ENCODE measurements at regions not wholly inside any gene's neighbourhood (a gene's known extent, or its start where the extent isn't known, plus 50 kb on each side); places are given as distances from the start of the nearest gene placed in this dataset.
A peak's percentile ranks its signal among the peaks of the same experiment; 100 is the strongest.

DNA sequence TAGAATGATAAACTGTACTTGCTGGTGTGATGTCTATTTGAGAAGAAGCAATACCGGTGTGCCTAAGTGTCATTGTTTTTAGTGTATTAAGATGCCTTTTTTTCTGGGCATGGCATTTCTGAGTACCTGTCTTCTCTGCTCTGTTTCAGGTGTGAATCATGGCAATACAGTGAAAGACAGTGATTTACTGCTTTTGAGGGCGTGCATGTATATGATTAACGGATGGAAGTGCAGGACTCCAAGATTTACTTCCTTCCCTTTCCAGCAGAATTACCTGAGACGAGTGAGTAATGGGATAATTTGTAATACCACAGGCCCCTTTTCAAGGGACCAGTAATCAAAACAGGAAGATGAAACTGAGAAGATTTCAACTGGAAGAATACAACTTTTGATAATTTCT, 315.8 kb downstream of the SOX4 start:
- Histone ChIP-seq H3K9me3 (no peaks in the 10 kb centered on the region), H3K4me1 (ENCODE audit: low read depth) (no peaks in the 10 kb centered on the region), H3K4me3 (no peak overlapping the region), H3K36me3 (ENCODE audit: low read depth) (no peaks in the 10 kb centered on the region)
- DNase-seq (no peak), ATAC-seq (no peak)
- TF ChIP-seq, protein P1, sequence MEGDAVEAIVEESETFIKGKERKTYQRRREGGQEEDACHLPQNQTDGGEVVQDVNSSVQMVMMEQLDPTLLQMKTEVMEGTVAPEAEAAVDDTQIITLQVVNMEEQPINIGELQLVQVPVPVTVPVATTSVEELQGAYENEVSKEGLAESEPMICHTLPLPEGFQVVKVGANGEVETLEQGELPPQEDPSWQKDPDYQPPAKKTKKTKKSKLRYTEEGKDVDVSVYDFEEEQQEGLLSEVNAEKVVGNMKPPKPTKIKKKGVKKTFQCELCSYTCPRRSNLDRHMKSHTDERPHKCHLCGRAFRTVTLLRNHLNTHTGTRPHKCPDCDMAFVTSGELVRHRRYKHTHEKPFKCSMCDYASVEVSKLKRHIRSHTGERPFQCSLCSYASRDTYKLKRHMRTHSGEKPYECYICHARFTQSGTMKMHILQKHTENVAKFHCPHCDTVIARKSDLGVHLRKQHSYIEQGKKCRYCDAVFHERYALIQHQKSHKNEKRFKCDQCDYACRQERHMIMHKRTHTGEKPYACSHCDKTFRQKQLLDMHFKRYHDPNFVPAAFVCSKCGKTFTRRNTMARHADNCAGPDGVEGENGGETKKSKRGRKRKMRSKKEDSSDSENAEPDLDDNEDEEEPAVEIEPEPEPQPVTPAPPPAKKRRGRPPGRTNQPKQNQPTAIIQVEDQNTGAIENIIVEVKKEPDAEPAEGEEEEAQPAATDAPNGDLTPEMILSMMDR (IDR thresholded peaks at IDR 0.05) = no peak
- intact Hi-C loops (cut with DNase I, micrococcal nuclease) = no loop called here

DNA sequence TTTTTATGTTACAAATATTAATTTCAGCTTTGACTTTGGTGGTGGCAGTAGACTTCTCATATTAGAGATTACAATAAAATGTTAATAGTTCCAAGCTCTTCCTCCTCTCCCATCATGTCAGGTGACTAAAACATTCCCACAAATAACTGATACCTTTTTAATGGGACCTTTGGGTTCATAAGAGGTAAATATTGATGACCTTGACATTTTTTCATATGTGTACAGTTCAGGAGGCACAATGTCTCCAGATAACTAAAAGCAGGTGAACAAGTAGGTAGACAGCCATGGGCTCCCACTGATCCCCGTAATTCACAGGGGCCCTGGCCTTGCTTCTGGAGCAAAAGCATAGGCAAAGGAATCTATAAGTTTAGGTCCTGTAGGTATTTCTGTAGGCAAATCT, 317.7 kb downstream of the SOX4 start:
- no peak for ATAC-seq
- intact Hi-C loops (cut with DNase I, micrococcal nuclease) = no loop called here

DNA sequence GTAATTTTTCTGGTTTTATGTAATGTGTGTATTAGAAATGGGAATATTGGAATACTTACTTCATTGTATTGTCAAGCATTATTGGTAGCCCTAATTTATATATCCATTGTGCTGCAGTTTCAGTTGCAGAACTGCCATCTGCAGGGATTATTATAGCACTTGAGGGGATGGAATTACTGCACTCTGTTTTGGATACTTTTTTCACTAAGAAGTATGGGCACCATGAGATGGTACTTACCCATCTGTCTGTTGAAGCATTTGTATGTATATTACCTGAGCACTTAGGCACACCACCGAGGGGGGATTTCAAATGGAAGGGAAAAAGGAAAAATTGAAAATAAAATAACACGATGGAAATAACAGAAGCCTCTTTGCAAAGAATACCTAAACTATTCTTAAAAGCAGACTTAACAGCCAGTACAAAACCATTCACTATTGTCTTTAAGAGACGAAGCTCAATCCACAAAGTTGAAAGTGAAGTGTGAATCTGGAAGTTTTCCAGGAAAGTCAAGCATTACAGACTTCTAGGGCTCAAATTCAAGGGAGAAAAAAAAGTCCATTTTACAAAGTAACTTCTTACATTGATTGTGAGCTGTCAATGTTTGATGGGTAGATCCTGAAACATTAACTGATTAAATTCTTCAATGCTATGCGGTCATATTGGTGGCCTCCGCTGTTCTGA, 318.7 kb downstream of the SOX4 start:
- intact Hi-C loops (cut with DNase I, micrococcal nuclease) = no loop called here
- H3K4me1 ChIP-seq (ENCODE audit: low read depth) = no peaks in the 10 kb centered on the region
- TF ChIP-seq, protein P1 (IDR thresholded peaks at IDR 0.05) = no peak
- DNase-seq (no peak), ATAC-seq (no peak)
- H3K9me3 ChIP-seq = no peaks in the 10 kb centered on the region
- H3K36me3 ChIP-seq (ENCODE audit: low read depth) = no peaks in the 10 kb centered on the region
- no peak overlapping the region for H3K4me3 ChIP-seq

More for the DNA sequence above, 317.7 kb downstream of the SOX4 start:
- H3K4me3 ChIP-seq = no peak overlapping the region
- H3K4me1 ChIP-seq (ENCODE audit: low read depth) = no peaks in the 10 kb centered on the region
- no peak for DNase-seq
- H3K36me3 ChIP-seq (ENCODE audit: low read depth) = no peaks in the 10 kb centered on the region
- TF ChIP-seq, protein P1 (IDR thresholded peaks at IDR 0.05) = no peak
- H3K9me3 ChIP-seq = no peaks in the 10 kb centered on the region

DNA sequence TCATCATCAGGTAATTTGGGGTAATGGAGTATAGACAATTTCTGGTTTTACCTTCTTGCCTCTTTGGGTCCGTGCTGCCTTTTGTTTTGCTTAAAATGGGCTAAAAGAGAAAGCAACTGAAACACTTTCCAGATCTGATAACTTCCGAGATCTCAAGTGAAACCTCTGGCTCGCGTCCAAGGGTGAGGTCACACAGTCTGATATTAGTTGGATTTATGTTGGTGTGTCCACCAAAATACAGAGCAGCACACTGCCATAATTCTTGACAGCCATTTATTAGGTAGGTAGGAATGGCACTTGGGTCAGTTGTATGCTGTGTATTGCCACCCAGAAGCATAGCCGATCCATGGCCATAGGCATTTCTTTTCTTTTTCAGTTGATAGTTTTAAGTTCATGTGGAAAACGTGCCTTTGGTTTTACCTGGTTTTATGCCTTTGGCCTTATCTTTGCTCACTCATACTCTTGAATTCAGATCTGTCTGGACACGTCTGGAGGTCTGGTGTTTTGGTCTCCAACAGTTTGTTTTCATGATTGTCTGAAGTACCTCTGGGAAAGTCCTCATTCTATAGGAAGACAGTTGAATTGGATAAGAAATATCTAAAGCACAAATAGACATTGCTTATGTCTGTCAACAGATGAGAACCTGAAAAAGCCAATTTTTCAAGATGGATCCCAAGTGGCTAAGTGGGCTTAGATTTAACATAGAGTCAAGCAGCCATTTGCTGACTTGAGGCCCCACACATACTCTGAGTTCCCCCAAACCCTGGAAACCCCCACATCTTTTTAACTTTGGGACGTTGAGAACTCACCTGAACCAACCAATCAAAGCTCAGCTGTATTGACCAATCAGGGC, 320.8 kb downstream of the SOX4 start:
- H3K36me3 ChIP-seq (ENCODE audit: low read depth) = no peaks in the 10 kb centered on the region
- TF ChIP-seq, protein P1 (IDR thresholded peaks at IDR 0.05) = no peak
- peak; percentile 53 to 77 (median 55) for DNase-seq
- no peaks in the 10 kb centered on the region for H3K4me1 ChIP-seq (ENCODE audit: low read depth)
- ATAC-seq = peak; percentile 27
- intact Hi-C loops (cut with DNase I, micrococcal nuclease) = no loop called here
- H3K9me3 ChIP-seq = no peaks in the 10 kb centered on the region
- H3K4me3 ChIP-seq = no peak overlapping the region

DNA sequence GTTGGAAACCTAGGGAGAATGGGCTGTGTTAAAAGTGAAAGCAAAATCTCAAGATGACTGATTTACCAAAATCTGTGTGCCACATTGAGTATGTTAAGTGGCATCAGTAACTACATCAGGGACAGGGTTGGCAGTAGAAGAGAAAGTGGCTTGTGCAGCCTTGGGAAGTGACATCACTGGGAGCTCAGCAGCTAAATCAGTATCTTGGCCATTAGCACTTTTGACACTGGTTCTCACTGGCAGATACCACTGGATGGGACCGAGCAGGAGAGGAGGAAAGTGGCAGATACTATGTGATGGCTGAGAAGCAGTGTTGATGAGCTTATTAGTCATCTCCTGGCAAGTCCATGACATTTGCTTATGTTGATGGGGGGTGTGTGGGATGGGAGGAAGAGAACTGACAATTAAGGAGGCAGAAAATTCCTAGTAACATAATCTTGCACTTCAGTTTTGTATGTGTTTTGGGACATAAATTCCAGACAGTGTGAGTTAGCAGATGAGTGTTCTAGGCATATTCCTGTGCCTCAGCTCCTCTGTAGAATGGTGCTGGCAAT, 322.2 kb downstream of the SOX4 start:
- Histone ChIP-seq H3K4me3 (no peak overlapping the region), H3K36me3 (ENCODE audit: low read depth) (no peaks in the 10 kb centered on the region), H3K4me1 (ENCODE audit: low read depth) (no peaks in the 10 kb centered on the region), H3K9me3 (no peaks in the 10 kb centered on the region)
- intact Hi-C loops (cut with DNase I, micrococcal nuclease) = no loop called here
- DNase-seq (no peak), ATAC-seq (no peak)
- TF ChIP-seq, protein P1 (IDR thresholded peaks at IDR 0.05) = no peak
